ENCODE measurements at regions not wholly inside any gene's neighbourhood (a gene's known extent, or its start where the extent isn't known, plus 50 kb on each side); places are given as distances from the start of the nearest gene placed in this dataset.

- TF ChIP-seq EZH2 (IDR thresholded peaks at IDR 0.05; ENCODE audit: borderline replicate concordance) (no peak), CTCF (IDR thresholded peaks at IDR 0.05; ENCODE audit: poor library complexity) (no peak)
Observed at GRCh38 chr1:87200875-87201638, 127.6 kb upstream of the LMO4 start.

Data from hepatocyte (in vitro differentiated cells).